Small intestine (tissue), 7 donors: ENCODE measurements at regions not wholly inside any gene's neighbourhood (a gene's known extent, or its start where the extent isn't known, plus 50 kb on each side); places are given as distances from the start of the nearest gene placed in this dataset.
"Not testable (repeated sequence)": the region's sequence is repeated elsewhere in the genome, so short reads cannot be mapped to it uniquely, and the experiment has no call there.

Source experiments
- DNase-seq, 2 donors: peaks; one replicate each; pipeline versions ENCODE4 v3.0.0 to v3.0.0-alpha.2; 2013
- FAIRE-seq: peaks from 2 replicates; lab custom pipeline; 2012; peaks lifted over from hg19 to GRCh38; lab: Jason Lieb, UNC
- H3K27ac ChIP-seq, 3 donors: one replicate each; pipeline ENCODE4 v1.5.1; 2013; ENCODE audit warnings: low read length in 2 of 3, mild to moderate bottlenecking in 2 of 3, control low read depth in 1 of 3, inconsistent platforms in 1 of 3, low read depth in 1 of 3, moderate library complexity in 1 of 3
- H3K27me3 ChIP-seq, 3 donors: one replicate each; pipeline ENCODE4 v1.6.1; 2013; ENCODE audit warnings: low read length in 3 of 3, inconsistent platforms in 1 of 3; ENCODE audit not compliant: control insufficient read depth in 3 of 3, insufficient read depth in 3 of 3
- H3K36me3 ChIP-seq, 3 donors: one replicate each; pipeline ENCODE4 v1.6.1; 2013; ENCODE audit warnings: low read length in 3 of 3, inconsistent platforms in 1 of 3, low read depth in 1 of 3, mild to moderate bottlenecking in 1 of 3, moderate library complexity in 1 of 3; ENCODE audit not compliant: control insufficient read depth in 3 of 3, insufficient read depth in 2 of 3
- H3K4me1 ChIP-seq, 3 donors: one replicate each; pipeline ENCODE4 v1.6.1; 2013; ENCODE audit warnings: low read length in 2 of 3, inconsistent platforms in 1 of 3, low read depth in 1 of 3, mild to moderate bottlenecking in 1 of 3, moderate library complexity in 1 of 3; ENCODE audit not compliant: control insufficient read depth in 3 of 3, insufficient read depth in 2 of 3
- H3K4me3 ChIP-seq, 3 donors: one replicate each; pipeline ENCODE4 v1.5.1; 2013; ENCODE audit warnings: low read length in 3 of 3, control low read depth in 1 of 3, inconsistent platforms in 1 of 3, low read depth in 1 of 3, mild to moderate bottlenecking in 1 of 3, moderate library complexity in 1 of 3
- H3K9me3 ChIP-seq, 2 donors: one replicate each; pipeline ENCODE4 v1.6.1; 2013; ENCODE audit warnings: low read depth in 1 of 2, low read length in 1 of 2; ENCODE audit not compliant: control insufficient read depth in 2 of 2, insufficient read depth in 1 of 2
- WGBS, 3 donors: extraction: QIAGEN DNeasy Blood & Tissue Kit; methylation state at CpG; one replicate each; pipeline ENCODE4 v1.1.7; 2013; 5-methylcytosine and 5-hydroxymethylcytosine counted together
- donor health status: healthy with polysubstance abuse.
- donor health status: control.
- donor health status: control.
- donor health status: Bipolar disorder and iron deficiency.
- donor health status: healthy.

DNA sequence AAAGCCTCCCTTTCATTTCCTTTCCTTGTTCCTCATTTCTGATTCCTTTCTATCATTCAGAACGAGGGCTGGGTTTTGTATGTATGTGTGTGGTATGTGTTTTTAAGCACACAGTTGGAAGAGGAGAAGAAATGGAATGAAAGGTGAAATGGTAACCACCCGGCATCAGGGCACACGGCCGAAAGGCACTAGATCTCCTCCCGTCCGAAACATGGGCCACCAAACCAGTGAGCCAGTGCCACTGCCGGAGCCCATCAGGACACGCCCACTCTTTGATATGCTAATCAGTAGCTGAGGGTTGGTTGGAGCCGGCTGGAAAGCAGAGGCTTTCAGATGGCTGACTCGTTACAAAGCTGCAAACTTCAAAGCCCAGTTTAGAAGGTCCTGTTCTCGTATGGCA is 228.6 kb upstream of the JARID2 start:
- Histone ChIP-seq H3K9me3 (peaks cover 0 to 4% of the 10 kb centered on the region in 2 donors), H3K4me1 (peaks cover 0 to 6% (median 0%) of the 10 kb centered on the region in 3 donors), H3K27me3 (peaks cover 0 to 7% (median 0%) of the 10 kb centered on the region in 3 donors), H3K4me3 (no peak overlapping the region), H3K36me3 (no peaks in the 10 kb centered on the region), H3K27ac (no peak overlapping the region)
- FAIRE-seq: no peak
- 36 to 47% (median 38%) methylated on average over 11 of the region's 11 CpGs for WGBS, 3 donors
- DNase-seq: no peak

DNA sequence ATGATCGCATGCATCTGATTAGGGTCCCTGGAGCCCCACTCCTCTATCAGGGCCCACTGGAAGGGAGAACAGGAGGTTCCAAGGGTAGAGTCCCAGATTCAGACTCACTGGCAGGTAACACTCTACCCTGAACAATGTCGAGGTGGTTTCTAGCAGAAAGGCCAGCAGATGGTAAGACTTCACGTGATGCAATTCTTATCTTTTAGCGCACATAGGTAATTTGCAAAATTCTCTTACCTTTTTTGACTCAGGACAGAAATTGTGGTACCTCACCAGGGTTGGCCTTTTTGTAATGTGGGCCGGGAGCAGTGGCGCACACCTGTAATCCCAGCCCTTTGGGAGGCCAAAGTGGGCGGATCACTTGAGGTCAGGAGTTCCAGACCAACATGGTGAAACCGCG is 228.1 kb upstream of the JARID2 start:
- Histone ChIP-seq H3K27ac (no peak overlapping the region), H3K4me3 (no peak overlapping the region), H3K36me3 (no peaks in the 10 kb centered on the region), H3K4me1 (peaks cover 0 to 6% (median 0%) of the 10 kb centered on the region in 3 donors), H3K27me3 (peaks cover 0 to 7% (median 0%) of the 10 kb centered on the region in 3 donors), H3K9me3 (peaks cover 0 to 1% of the 10 kb centered on the region in 2 donors)
- DNase-seq (no peak), FAIRE-seq (no peak)
- WGBS, 3 donors: 87 to 94% (median 91%) methylated on average over 9 of the region's 9 CpGs

GRCh38 chr6:15020119-15020770 is 225.6 kb upstream of the JARID2 start:
- Histone ChIP-seq H3K27ac (no peak overlapping the region), H3K4me1 (peaks cover 0 to 6% (median 0%) of the 10 kb centered on the region in 3 donors), H3K36me3 (no peaks in the 10 kb centered on the region), H3K9me3 (no peaks in the 10 kb centered on the region), H3K27me3 (peaks cover 0 to 7% (median 0%) of the 10 kb centered on the region in 3 donors), H3K4me3 (no peak overlapping the region)
- 92 to 97% (median 94%) methylated on average over 8 of the region's 8 CpGs for WGBS, 3 donors
- no peak for DNase-seq
- no peak for FAIRE-seq

- Histone ChIP-seq H3K4me1 (peaks cover 0 to 6% (median 0%) of the 10 kb centered on the region in 3 donors), H3K27me3 (peaks cover 0 to 7% (median 0%) of the 10 kb centered on the region in 3 donors), H3K36me3 (no peaks in the 10 kb centered on the region), H3K4me3 (no peak overlapping the region), H3K27ac (no peak overlapping the region), H3K9me3 (no peaks in the 10 kb centered on the region)
- 89 to 93% (median 91%) methylated on average over 7 of the region's 7 CpGs for WGBS, 3 donors
- FAIRE-seq (no peak), DNase-seq (no peak)
Observed at GRCh38 chr6:15021074-15021473, 224.8 kb upstream of the JARID2 start.

GRCh38 chr6:15023018-15023417 is 222.9 kb upstream of the JARID2 start:
- not testable (repeated sequence) for H3K9me3 ChIP-seq, H3K4me1 ChIP-seq, FAIRE-seq

DNA sequence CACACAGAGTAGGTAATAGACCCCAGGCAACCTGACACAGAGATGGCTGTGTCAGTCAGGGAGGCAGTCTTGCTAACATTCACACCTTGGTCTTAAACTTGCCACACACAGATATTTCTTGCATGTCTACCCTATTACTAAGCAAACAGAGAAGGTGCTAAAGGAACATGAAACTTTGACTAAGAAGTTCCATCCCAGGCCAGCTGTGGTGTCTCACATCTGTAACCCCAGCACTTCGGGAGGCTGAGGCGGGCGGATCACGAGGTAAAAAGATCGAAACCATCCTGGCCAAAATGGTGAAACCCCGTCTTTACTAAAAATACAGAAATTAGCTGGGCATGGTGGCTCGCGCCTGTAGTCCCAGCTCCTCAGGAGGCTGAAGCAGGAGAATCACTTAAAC is 222.4 kb upstream of the JARID2 start:
- DNase-seq (no peak), FAIRE-seq (no peak)
- 64 to 82% (median 73%) methylated on average over 8 of the region's 8 CpGs for WGBS, 3 donors
- Histone ChIP-seq H3K27ac (no peak overlapping the region), H3K9me3 (no peaks in the 10 kb centered on the region), H3K4me3 (no peak overlapping the region), H3K4me1 (no peaks in the 10 kb centered on the region), H3K27me3 (no peaks in the 10 kb centered on the region), H3K36me3 (no peaks in the 10 kb centered on the region)

More at GRCh38 chr6:15023018-15023417, 222.9 kb upstream of the JARID2 start:
- DNase-seq, H3K27me3 ChIP-seq, H3K36me3 ChIP-seq, H3K4me3 ChIP-seq, H3K27ac ChIP-seq: not testable (repeated sequence)
- WGBS, 3 donors: 73 to 86% (median 84%) methylated on average over 14 of the region's 14 CpGs

- no peak for DNase-seq
- no peak for FAIRE-seq
Observed at GRCh38 chr6:15025446-15025845, 220.4 kb upstream of the JARID2 start.

DNA sequence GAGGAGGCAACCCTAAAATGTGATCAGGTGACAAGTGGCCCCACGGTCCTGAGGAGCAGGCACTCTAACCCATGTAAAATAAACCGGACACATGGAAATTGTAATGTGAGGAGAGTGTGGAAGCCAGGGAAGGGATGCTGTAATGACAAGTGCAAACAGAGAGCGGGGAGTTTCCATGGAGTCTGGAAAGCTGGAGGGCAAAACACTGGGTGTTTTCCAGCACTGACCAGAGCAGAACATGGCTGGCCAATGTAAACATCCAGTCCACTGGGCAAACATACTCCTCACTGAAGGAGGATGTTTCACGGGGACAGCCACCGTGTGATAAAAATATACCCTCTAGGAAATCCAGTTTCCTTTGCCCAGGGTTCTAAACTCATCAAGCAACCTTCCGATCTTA is 219.0 kb upstream of the JARID2 start:
- Histone ChIP-seq H3K9me3 (peaks cover 0 to 6% of the 10 kb centered on the region in 2 donors), H3K4me3 (no peak overlapping the region), H3K4me1 (no peaks in the 10 kb centered on the region), H3K27me3 (peaks cover 0 to 2% (median 0%) of the 10 kb centered on the region in 3 donors), H3K36me3 (no peaks in the 10 kb centered on the region), H3K27ac (no peak overlapping the region)
- no peak for DNase-seq
- WGBS, 3 donors: 56 to 70% (median 69%) methylated on average over 6 of the region's 6 CpGs
- no peak for FAIRE-seq

More at GRCh38 chr6:15025446-15025845, 220.4 kb upstream of the JARID2 start:
- Histone ChIP-seq H3K27me3 (no peaks in the 10 kb centered on the region), H3K4me3 (no peak overlapping the region), H3K27ac (no peak overlapping the region), H3K9me3 (peaks cover 0 to 6% of the 10 kb centered on the region in 2 donors), H3K4me1 (no peaks in the 10 kb centered on the region), H3K36me3 (no peaks in the 10 kb centered on the region)
- 71 to 85% (median 73%) methylated on average over 3 of the region's 3 CpGs for WGBS, 3 donors
